RPMI7951 (cell line): ENCODE measurements at regions not wholly inside any gene's neighbourhood (a gene's known extent, or its start where the extent isn't known, plus 50 kb on each side); places are given as distances from the start of the nearest gene placed in this dataset.
"Not testable (repeated sequence)": the region's sequence is repeated elsewhere in the genome, so short reads cannot be mapped to it uniquely, and the experiment has no call there.

Source experiments
- DNase-seq: peaks from one replicate; pipeline ENCODE4 v3.0.0-alpha.2; 2012; ENCODE audit warnings: low read depth

DNA sequence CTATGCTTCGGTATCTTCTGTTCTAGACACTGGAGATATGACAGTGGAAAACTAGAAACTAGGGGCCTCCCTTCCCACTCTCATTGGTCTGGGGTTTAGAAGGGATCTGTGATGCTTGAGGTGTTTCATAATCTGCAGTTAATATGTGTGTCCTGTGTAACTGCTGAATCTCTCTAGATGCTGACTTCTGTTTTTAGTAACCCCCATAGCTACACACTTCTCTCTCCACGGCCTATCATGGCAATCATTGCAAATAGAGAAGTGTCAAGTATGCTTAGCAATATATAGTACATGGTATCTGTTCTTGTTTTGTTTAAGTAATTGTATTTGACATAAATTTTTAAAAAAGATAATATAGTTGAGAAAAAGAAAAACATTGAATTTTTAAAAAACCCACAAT, 394.6 kb upstream of the MMS22L start:
- DNase-seq = no peak

DNA sequence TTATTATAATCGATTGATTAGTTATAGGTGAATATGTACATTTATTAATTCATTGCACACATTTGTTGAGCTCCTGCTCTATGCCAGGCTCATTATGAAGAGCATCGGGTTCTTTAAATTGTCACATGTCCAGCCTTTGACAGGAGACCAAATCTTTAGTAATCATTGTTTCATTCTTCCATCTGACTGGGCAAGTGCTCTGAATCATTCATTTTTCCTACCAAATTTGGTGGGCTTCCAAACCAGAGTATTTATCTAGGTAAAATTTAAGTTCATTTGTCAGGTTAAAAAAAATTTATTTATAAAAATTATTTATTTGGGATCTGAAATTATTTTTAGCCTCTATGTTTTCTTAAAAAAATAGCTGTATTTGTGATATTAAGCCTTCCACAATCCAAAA, 404.9 kb upstream of the MMS22L start:
- DNase-seq = no peak

DNA sequence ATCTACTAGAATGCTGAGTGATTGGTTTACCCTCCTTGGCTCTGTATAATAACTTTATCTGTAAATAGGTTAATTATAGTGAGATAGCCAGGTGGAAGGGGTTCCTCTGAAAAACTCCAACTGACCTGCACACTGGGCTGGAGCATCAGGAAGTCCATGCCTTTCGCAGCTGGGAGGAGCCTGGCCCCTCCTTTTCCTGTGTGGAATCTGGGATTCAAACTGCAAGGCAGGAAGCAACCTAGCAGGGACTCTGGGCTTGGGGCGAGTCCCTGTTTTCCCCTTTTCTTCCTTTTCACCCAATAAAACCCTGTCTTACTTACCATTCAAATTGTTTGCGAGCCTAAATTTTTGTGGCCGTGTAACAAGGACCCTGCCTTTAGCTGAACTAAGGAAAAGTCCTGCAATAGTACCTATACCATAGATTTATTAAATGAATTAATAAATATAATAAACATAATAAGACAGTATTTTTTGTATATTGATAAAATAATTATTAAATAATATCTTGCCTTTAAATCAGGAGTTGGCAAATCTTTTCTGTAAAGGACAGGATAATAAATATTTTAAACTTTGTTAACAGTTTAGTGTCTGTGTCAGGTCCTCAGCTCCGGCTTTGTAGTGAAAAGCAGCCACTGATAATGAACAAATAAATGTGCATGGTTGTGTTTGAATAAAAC, 406.2 kb upstream of the MMS22L start:
- DNase-seq = no peak

DNA sequence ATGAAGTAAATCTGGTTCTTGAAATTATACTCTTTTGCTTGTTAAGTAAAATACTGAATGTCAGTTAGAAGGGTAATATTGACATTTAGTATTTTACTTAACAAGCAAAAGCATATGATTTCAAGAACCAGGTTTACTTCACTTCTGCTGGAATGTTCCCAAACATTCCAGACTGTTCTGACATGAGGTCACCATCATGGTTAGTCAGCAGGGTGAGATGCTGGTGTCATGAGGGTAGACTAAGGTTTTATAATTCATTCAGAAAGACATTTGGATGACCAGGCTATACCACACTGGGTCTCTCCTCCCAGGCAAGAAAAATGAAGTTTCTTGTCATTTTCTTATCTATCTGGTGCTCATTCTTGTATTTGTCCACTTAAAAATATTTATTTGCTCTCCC, 414.4 kb upstream of the MMS22L start:
- no peak for DNase-seq

DNA sequence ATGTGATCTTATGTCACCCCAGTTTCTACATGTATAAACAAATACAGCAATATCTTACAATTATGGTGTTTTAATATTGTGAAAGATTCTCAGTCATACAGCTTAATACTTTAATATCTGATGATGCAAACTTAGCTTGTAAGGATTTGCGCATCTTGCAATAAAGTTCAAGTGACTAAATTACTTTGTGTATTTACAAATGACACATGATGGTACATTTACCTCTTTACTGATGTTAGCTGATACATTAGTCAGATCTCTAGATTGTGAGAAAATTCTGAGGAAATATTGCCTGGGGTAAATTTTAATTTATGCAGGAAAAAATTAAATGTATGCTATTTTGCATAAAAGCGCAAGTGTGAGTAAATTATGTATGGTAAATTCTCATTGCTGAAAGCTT, 418.8 kb upstream of the MMS22L start:
- DNase-seq = no peak

DNA sequence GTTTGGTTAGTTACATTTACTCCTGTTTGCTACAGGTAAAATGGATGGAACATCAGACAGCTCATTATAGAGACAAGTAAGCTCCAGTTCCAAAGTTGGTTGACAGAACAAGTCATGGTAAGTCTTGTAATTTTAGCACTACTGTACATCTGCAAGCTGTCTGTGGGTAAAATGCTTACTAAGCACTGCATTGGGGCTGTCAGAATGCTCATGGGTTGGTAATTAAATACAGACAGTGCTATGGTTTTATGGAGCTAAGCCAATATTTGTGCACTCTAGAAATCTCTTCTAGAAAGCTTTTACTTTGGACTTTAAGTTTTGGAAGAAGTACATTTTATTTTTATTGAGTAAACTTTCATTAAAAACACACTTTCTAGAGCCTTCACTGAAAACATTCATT, 419.2 kb upstream of the MMS22L start:
- no peak for DNase-seq

DNA sequence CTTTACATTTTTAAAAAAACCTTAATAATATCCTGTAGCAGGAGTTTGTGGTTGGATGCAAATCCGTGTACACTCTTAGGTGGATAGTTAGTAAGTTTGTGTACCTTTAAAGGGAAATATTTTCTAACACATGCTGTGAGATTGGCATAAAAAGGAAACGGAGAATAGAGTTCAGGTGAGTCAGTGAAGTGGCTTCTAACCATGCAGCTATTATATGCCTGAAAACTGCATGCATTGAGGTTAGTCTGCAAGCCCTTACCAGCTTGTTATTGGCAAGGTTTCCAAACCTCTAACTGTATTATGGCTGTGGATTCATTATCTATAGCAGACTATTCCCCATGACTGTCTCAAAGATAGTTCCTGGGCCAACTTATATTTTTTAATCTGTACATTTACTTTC, 420.6 kb upstream of the MMS22L start:
- no peak for DNase-seq

DNA sequence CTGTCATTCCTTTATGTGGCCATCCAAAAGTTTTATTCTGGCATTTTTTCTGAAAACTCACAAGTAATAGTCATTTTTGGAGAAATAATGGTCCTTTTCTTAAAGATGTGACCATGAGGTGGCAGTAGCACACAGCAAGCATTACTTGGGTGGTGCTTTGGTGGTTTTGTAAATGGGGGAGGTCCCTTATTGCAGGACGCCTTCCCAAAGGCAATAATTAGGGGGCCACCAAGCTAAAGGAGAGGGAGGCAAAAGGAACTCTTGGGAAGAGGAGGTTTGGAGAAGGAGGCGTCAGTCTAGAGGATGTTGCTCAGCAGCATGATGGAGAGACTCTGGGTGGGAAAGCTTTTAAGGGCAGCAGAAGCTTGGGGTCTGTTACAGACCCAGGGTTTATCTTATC, 422.6 kb upstream of the MMS22L start:
- no peak for DNase-seq

DNA sequence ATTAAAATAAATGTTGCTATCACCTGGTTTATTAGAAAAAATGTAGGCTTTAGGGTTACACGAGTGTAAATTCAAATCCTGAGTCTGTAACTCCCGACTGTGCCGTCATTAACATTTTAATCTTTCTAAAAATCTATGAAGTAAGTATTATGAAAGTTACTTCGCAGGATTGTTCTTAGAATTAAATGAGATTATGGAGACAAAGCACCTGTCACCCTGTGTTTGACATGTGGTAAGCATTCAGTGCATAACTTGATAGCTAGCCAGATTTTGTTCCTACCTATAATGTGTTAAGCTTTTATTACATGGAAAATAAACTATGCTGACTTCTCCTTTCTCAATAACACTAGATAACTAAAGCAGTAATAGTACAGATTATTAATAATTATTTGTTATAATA, 429.7 kb upstream of the MMS22L start:
- no peak for DNase-seq

DNA sequence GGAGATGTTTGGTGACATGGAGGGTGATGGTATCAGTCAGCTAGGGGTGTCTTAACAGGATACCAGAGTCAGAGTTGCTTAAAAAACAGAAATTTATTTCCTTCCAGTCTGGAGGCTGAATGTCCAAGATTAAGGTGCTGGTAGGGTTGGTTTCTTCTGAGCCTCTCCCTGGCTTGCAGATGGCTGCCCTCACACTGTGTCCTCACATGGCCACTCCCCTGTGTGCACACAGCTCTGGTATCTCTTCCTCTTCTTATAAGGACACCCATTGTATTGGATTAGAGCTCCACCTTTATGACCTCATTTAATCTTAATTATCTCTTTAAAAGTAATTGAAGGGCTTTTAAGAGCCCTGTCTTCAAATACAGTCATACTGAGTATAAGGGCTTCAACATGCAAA, 431.8 kb upstream of the MMS22L start:
- DNase-seq = no peak

DNA sequence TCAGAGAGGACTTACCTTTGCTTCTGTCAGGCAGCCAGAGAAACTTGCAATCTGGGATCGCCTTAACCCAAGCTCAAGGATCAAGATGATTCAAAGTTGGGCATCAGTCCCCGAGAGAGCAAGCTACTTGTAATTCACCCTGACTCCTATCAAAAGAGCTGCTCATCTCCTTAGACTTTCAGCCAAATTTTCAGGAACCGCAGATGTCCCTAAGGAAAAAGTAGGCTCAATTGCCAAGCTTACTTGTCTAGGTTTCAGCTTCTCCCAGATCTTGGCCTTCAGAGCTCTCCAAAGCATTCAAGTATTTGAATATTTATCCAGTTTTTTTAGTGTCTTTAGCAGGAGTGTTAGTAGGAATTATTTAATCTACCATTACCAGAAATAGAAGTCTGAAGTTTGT, 434.1 kb upstream of the MMS22L start:
- no peak for DNase-seq

DNA sequence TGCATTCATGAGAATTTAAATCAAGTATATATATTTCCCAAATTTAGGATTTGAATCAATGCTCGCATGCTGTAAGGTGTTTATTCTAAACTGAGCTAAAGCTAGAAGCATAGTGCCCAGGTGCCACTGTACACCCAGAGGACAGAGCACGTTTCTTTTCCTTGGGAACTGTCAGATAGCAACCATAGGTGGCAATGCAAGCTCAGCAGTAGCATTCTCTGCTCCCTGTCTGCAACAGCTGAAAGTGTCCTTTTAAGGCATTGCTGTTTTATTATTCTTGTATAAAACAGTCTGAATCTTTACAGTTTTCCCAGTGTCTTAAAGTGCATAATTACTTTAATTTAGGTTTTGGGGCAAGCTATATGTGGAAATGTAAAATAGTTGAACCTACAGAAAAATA, 443.4 kb upstream of the MMS22L start:
- no peak for DNase-seq

DNA sequence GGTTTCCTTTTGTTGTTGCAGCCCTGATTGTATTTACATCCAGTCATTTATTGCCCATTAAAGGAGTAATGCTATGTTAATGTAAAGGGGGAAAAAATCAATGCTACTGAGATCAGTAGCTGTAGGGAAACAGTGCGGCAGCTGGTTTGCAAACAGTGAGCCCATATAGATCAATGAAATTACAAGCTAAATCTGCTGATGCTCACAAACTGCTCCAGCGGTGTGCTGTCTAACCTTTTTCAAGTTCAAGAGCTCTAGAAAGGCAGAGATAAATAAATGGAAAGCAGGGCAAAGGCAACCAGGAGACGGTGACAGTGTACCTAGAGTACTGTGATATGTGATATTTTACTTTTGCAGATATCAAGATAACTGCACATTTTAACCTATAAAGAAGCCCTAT, 449.0 kb upstream of the MMS22L start:
- DNase-seq = no peak

DNA sequence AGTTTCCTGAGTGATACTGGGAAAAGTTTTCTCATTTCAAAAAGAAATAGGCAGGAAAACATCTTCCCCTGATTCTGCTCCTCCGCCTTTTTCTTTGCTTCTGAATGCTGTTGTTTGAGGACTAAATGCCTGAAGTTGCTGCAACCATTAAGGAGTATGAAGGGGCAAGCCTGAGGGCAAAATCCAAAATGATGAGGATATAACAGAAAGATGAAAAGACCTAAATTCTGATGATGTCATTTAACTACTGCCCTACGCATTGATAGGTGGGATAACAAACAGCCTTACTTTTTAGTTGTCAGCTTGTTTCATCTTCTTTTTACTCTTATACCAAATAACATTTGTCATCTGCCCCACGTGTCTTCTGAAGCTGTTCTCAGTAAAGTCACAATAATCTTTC, 474.6 kb upstream of the MMS22L start:
- DNase-seq = no peak

DNA sequence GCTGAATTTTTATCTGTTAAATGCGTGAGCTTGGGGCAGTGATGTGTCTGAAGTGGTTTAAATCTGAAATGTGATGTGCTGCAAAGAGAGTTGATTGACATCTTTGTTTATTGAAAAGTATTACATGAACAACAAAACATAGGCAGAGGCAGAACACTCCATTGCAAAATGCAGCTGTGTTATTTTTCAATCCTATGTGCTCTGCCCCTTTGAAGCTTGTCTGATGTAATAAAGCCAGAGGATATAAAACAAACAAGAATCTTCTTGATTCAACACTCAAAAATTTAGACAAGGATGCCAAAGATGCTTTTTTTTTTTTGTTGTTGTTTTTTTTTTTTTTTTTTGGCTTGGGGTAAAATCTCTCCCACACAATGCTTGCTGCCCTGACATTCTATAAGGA, 482.4 kb upstream of the MMS22L start:
- no peak for DNase-seq

DNA sequence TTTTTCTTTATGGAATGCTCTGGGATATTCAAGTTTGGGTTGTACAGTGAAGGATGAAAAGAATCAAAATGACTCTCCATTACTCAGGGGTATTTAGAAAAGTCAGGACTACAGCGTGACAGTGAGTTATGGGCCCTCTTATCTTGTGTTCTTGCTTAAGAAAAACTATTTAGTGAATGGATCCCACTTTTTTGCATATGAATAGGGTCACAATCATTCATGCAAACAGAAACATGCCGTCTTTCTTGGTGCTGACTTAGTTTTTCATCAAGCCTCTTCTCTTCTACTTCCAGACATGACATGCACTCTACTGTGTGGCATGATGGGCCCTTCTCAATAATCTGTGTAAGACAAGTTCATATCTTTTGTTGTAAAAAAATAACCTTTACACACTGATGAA, 488.4 kb upstream of the MMS22L start:
- DNase-seq = no peak

DNA sequence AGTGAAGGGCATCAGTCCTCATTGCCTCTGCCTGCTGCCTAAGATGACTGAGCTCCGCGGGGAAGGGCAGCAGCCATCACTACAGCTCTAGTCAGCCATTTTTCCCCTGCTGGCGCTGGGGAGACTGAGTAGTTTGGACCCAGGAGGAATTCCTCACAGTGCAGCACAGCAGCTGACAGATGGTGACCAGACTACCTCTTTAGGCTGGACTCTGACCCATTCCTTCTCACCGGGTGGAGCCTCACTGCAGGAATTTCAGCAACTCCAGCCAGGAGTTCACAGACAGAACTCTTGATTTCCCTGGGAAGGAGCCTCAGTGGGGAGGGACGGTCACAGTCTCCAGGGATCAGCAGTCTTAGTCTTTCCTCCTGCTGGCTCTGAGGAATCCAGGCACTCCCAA, 492.0 kb upstream of the MMS22L start:
- DNase-seq = no peak

DNA sequence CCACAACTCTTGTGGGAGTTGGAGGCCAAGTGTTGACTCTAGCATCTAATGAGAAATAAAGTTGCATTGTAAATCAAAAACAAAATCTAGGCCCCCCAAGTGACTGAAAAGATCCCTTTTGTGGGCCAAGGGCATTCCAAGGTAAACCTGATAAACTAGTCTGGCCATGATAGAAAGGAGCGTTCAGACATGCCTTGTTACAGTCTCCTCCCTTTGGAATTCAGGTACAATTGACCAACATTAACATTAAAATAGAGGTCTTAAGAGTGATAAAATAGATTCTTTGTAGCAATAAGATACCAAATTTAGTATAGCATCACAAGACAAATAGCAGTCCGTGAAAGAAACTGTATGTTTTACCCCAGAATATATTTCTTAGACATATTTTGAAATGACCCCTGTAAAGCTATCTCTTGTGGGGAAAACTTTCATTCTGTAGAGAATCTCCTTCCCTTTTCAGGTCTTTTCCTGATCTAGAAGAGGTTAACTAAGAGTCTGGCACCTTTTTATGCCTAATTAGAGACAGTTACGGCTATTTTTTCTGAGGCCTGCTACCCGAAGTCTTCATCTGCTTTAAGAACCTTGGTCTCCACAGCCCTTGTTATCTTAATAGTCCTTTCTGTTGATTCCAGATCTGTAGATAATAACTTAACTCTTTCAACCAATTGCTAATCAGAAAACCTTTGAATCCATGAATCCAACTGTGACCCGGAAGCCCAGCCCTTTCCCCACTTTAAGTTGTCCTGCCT, 495.4 kb upstream of the MMS22L start:
- no peak for DNase-seq

DNA sequence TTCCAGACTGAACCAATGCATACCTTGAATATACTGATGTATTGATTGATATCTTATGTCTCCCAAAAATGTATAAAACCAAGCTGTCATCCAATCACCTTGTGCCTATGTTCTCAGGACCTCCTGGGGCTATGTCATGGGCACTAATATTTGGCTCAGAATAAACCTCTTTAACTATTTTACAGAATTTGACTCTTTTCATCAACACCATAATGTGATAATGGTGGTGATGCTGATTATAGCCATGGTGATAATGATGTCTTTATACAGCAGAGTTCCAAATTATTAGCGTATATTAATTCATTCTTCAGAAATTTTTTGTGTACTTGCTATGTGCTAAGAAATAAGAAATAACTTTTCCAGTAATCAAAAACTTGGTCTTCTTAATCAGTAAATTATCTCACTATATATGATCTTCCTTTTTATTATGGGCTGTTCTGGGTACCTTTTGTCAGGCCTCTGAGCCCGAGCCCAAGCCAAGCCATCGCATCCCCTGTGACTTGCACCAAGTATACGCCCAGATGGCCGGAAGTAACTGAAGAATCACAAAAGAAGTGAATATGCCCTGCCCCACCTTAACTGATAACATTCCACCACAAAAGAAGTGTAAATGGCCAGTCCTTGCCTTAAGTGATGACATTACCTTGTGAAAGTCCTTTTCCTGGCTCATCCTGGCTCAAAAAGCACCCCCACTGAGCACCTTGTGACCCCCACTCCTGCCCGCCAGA, 496.2 kb upstream of the MMS22L start:
- not testable (repeated sequence) for DNase-seq

DNA sequence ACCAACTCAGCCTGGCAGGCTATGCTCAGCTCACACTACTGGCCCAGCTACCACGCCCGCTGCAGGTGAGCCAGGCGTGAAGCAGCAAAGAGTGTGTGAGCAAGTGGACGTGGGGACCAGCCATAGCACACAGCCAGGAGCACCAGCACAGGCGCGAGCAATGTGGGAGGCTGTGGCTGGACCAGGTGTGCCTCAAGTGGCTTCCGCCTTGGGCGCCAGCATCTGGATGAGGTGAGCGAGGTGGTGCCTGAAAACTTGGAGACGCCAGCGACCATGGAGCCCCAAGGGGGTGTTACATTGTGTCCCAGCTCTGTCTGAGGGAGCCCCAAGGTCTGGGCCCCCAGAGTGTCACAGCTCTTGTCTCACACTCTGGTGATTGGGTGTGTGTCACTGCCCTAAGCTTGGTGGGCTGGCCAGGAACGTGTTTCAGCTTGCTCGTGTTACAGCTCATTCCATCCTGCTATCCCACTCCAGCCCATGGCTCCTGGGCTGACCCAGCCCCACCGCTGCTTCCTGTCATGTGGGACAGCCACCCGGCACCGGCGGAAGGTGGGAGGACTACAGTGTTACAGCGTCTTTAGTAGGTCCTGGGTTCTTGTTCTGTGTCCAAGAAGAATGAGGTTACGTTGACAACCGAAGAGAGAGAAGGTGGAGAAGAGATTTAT, 508.0 kb upstream of the MMS22L start:
- DNase-seq = no peak

DNA sequence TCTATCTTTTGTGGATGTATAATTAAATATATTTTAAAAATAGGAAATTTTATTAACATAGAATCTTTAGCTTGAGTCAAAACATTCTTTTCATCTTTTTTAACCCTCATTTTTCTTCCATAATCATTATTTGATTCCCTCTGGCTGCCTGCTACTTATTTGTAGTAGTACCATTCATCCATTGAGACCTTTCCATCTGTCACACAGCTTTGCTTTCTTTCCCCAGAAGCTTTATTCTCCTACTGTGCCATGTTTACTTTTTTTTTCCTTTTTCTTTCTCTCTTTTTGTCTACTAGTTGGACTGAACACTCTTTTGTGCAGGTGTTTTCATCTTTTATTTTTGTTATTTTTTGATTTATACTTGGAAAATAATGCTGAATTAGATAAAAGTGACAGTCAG, 522.6 kb upstream of the MMS22L start:
- DNase-seq = no peak

DNA sequence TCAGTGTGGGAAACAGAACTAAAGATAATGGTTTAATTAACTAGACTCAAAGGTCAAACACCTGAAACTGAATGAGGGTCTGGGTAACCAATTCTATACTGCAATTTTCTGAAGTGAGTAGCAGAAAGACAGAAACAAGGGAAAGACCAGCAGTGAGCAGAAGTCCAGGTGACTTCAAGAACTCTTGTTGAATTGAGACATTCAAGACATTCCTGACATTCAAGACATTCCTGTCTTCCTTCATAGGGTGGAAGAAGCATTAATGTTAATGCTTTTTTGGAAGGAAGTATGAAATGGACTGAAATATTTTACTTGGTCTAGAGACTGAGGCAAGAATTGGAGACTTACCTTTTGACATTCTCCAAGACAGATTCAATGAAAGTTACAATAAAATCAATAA, 529.9 kb upstream of the MMS22L start:
- no peak for DNase-seq
